ENCODE measurements at regions not wholly inside any gene's neighbourhood (a gene's known extent, or its start where the extent isn't known, plus 50 kb on each side); places are given as distances from the start of the nearest gene placed in this dataset.

- Mint-ChIP-seq H3K4me3 (no peak overlapping the region), H3K27ac (no peak overlapping the region), H3K27me3 (no peaks in the 10 kb centered on the region), H3K4me1 (no peaks in the 10 kb centered on the region), H3K9me3 (peaks cover 2% of the 10 kb centered on the region), H3K36me3 (no peaks in the 10 kb centered on the region)
- ATAC-seq (ENCODE audit: low read depth) (no peak), DNase-seq (no peak)
- POLR2A ChIA-PET, result no interaction called here
Measured at GRCh38 chr11:90556606-90557005, 333.8 kb upstream of the CHORDC1 start.

GRCh38 chr11:90556026-90556425, 333.2 kb upstream of the CHORDC1 start:
- ATAC-seq (ENCODE audit: low read depth) (no peak), DNase-seq (no peak)
- POLR2A ChIA-PET, result no interaction called here
- Mint-ChIP-seq H3K4me1 (no peaks in the 10 kb centered on the region), H3K4me3 (no peak overlapping the region), H3K9me3 (peaks cover 2% of the 10 kb centered on the region), H3K27me3 (no peaks in the 10 kb centered on the region), H3K27ac (no peak overlapping the region), H3K36me3 (no peaks in the 10 kb centered on the region)

GRCh38 chr11:90555477-90555876, 332.6 kb upstream of the CHORDC1 start:
- no peak for ATAC-seq (ENCODE audit: low read depth)
- no peak overlapping the region for H3K27ac Mint-ChIP-seq
- H3K4me1 Mint-ChIP-seq, result no peaks in the 10 kb centered on the region
- peaks cover 2% of the 10 kb centered on the region for H3K9me3 Mint-ChIP-seq
- no peaks in the 10 kb centered on the region for H3K27me3 Mint-ChIP-seq
- H3K36me3 Mint-ChIP-seq, result no peaks in the 10 kb centered on the region
- no peak for DNase-seq
- POLR2A ChIA-PET, result no interaction called here
- H3K4me3 Mint-ChIP-seq, result no peak overlapping the region

- no peaks in the 10 kb centered on the region for H3K36me3 Mint-ChIP-seq
- no peaks in the 10 kb centered on the region for H3K4me1 Mint-ChIP-seq
- H3K27ac Mint-ChIP-seq, result no peak overlapping the region
- DNase-seq, result no peak
- ATAC-seq (ENCODE audit: low read depth), result no peak
- POLR2A ChIA-PET, result no interaction called here
- H3K9me3 Mint-ChIP-seq, result no peaks in the 10 kb centered on the region
- H3K27me3 Mint-ChIP-seq, result no peaks in the 10 kb centered on the region
- H3K4me3 Mint-ChIP-seq, result no peak overlapping the region
Measured at GRCh38 chr11:90542092-90542491, 319.2 kb upstream of the CHORDC1 start.

- no peaks in the 10 kb centered on the region for H3K4me1 Mint-ChIP-seq
- H3K4me3 Mint-ChIP-seq, result no peak overlapping the region
- no peaks in the 10 kb centered on the region for H3K36me3 Mint-ChIP-seq
- no peaks in the 10 kb centered on the region for H3K9me3 Mint-ChIP-seq
- POLR2A ChIA-PET, result no interaction called here
- H3K27me3 Mint-ChIP-seq, result no peaks in the 10 kb centered on the region
- DNase-seq (no peak), ATAC-seq (ENCODE audit: low read depth) (no peak)
- H3K27ac Mint-ChIP-seq, result no peak overlapping the region
Measured at GRCh38 chr11:90536301-90536700, 313.5 kb upstream of the CHORDC1 start.

- ATAC-seq (ENCODE audit: low read depth), result no peak
- Mint-ChIP-seq H3K4me3 (no peak overlapping the region), H3K27ac (no peak overlapping the region), H3K4me1 (no peaks in the 10 kb centered on the region), H3K27me3 (no peaks in the 10 kb centered on the region), H3K36me3 (no peaks in the 10 kb centered on the region), H3K9me3 (no peaks in the 10 kb centered on the region)
- POLR2A ChIA-PET, result no interaction called here
- no peak for DNase-seq
Measured at GRCh38 chr11:90532125-90532524, 309.3 kb upstream of the CHORDC1 start.

- DNase-seq (no peak), ATAC-seq (ENCODE audit: low read depth) (no peak)
- Mint-ChIP-seq H3K27me3 (no peaks in the 10 kb centered on the region), H3K36me3 (no peaks in the 10 kb centered on the region), H3K4me1 (no peaks in the 10 kb centered on the region), H3K9me3 (no peaks in the 10 kb centered on the region), H3K27ac (no peak overlapping the region), H3K4me3 (no peak overlapping the region)
- POLR2A ChIA-PET, result no interaction called here
Measured at GRCh38 chr11:90531001-90531400, 308.2 kb upstream of the CHORDC1 start.

- POLR2A ChIA-PET, result no interaction called here
- Mint-ChIP-seq H3K9me3 (no peaks in the 10 kb centered on the region), H3K27ac (no peak overlapping the region), H3K4me3 (no peak overlapping the region), H3K36me3 (no peaks in the 10 kb centered on the region), H3K4me1 (no peaks in the 10 kb centered on the region), H3K27me3 (no peaks in the 10 kb centered on the region)
- no peak for ATAC-seq (ENCODE audit: low read depth)
- no peak for DNase-seq
Measured at GRCh38 chr11:90525962-90526361, 303.1 kb upstream of the CHORDC1 start.

GRCh38 chr11:90512846-90513245, 290.0 kb upstream of the CHORDC1 start:
- POLR2A ChIA-PET, result no interaction called here
- H3K4me1 Mint-ChIP-seq, result no peaks in the 10 kb centered on the region
- H3K36me3 Mint-ChIP-seq, result no peaks in the 10 kb centered on the region
- no peak overlapping the region for H3K27ac Mint-ChIP-seq
- no peaks in the 10 kb centered on the region for H3K9me3 Mint-ChIP-seq
- H3K4me3 Mint-ChIP-seq, result no peak overlapping the region
- ATAC-seq (ENCODE audit: low read depth), result no peak
- no peaks in the 10 kb centered on the region for H3K27me3 Mint-ChIP-seq
- DNase-seq, result no peak

GRCh38 chr11:90510839-90511238, 288.0 kb upstream of the CHORDC1 start:
- POLR2A ChIA-PET, result no interaction called here
- DNase-seq (no peak), ATAC-seq (ENCODE audit: low read depth) (no peak)
- no peak overlapping the region for H3K27ac Mint-ChIP-seq
- no peaks in the 10 kb centered on the region for H3K4me1 Mint-ChIP-seq
- H3K36me3 Mint-ChIP-seq, result no peaks in the 10 kb centered on the region
- no peaks in the 10 kb centered on the region for H3K27me3 Mint-ChIP-seq
- H3K4me3 Mint-ChIP-seq, result no peak overlapping the region
- no peaks in the 10 kb centered on the region for H3K9me3 Mint-ChIP-seq

- Mint-ChIP-seq H3K27ac (no peak overlapping the region), H3K4me1 (no peaks in the 10 kb centered on the region), H3K36me3 (no peaks in the 10 kb centered on the region), H3K4me3 (no peak overlapping the region), H3K9me3 (peaks cover 9% of the 10 kb centered on the region), H3K27me3 (no peaks in the 10 kb centered on the region)
- POLR2A ChIA-PET, result no interaction called here
- no peak for ATAC-seq (ENCODE audit: low read depth)
- DNase-seq, result no peak
Measured at GRCh38 chr11:90500922-90501568, 278.2 kb upstream of the CHORDC1 start.

GRCh38 chr11:90496722-90497121, 273.9 kb upstream of the CHORDC1 start:
- ATAC-seq (ENCODE audit: low read depth) (no peak), DNase-seq (no peak)

GRCh38 chr11:90493379-90493778, 270.5 kb upstream of the CHORDC1 start:
- H3K27ac Mint-ChIP-seq, result no peak overlapping the region

More at GRCh38 chr11:90496722-90497121, 273.9 kb upstream of the CHORDC1 start:
- Mint-ChIP-seq H3K4me3 (no peak overlapping the region), H3K4me1 (no peaks in the 10 kb centered on the region), H3K9me3 (peaks cover 9% of the 10 kb centered on the region), H3K27me3 (no peaks in the 10 kb centered on the region), H3K27ac (no peak overlapping the region), H3K36me3 (no peaks in the 10 kb centered on the region)
- POLR2A ChIA-PET, result no interaction called here

GRCh38 chr11:90491466-90491865, 268.6 kb upstream of the CHORDC1 start:
- H3K36me3 Mint-ChIP-seq, result no peaks in the 10 kb centered on the region
- H3K4me3 Mint-ChIP-seq, result no peak overlapping the region

More at GRCh38 chr11:90493379-90493778, 270.5 kb upstream of the CHORDC1 start:
- POLR2A ChIA-PET, result no interaction called here
- Mint-ChIP-seq H3K36me3 (no peaks in the 10 kb centered on the region), H3K4me3 (no peak overlapping the region), H3K9me3 (peaks cover 8% of the 10 kb centered on the region), H3K27me3 (no peaks in the 10 kb centered on the region), H3K4me1 (no peaks in the 10 kb centered on the region)
- no peak for ATAC-seq (ENCODE audit: low read depth)
- no peak for DNase-seq

More at GRCh38 chr11:90491466-90491865, 268.6 kb upstream of the CHORDC1 start:
- H3K27ac Mint-ChIP-seq, result no peak overlapping the region
- ATAC-seq (ENCODE audit: low read depth) (no peak), DNase-seq (no peak)
- H3K27me3 Mint-ChIP-seq, result no peaks in the 10 kb centered on the region
- peaks cover under 1% of the 10 kb centered on the region for H3K9me3 Mint-ChIP-seq
- POLR2A ChIA-PET, result no interaction called here
- no peaks in the 10 kb centered on the region for H3K4me1 Mint-ChIP-seq

Data from activated naive CD8-positive, alpha-beta T cell treated with anti-CD3 and anti-CD28 coated beads, Interleukin-2, amount 10 ng/mL, durations not matched to agents 7 days and 5 days (primary cell).